ENCODE measurements at regions not wholly inside any gene's neighbourhood (a gene's known extent, or its start where the extent isn't known, plus 50 kb on each side); places are given as distances from the start of the nearest gene placed in this dataset.

- Mint-ChIP-seq H3K4me3 (ENCODE audit: unreplicated experiment) (no peak overlapping the region), H3K27ac (ENCODE audit: unreplicated experiment) (no peak overlapping the region), H3K9me3 (ENCODE audit: unreplicated experiment) (no peaks in the 10 kb centered on the region), H3K36me3 (ENCODE audit: low read depth, unreplicated experiment) (no peaks in the 10 kb centered on the region), H3K4me1 (ENCODE audit: low read depth, unreplicated experiment) (no peaks in the 10 kb centered on the region), H3K27me3 (ENCODE audit: low read depth, unreplicated experiment) (peaks cover 41% of the 10 kb centered on the region)
- Histone ChIP-seq H2AFZ (ENCODE audit: low read depth, low read length) (no peak overlapping the region), H3K36me3 (ENCODE audit: insufficient read depth, low read length) (no peaks in the 10 kb centered on the region), H3K9ac (ENCODE audit: low read length) (no peak overlapping the region), H3K79me2 (ENCODE audit: insufficient read depth, low read length) (no peaks in the 10 kb centered on the region), H3K4me1 (ENCODE audit: insufficient read depth, low read length) (no peaks in the 10 kb centered on the region), H4K20me1 (ENCODE audit: insufficient read depth, low read length) (no peaks in the 10 kb centered on the region), H3K27ac (ENCODE audit: low read depth, low read length) (no peak overlapping the region), H3K27me3 (ENCODE audit: insufficient read depth, low read length) (no peaks in the 10 kb centered on the region), H3K4me3 (ENCODE audit: insufficient read depth, low read depth, low read length) (no peak overlapping the region), H3K9me3 (ENCODE audit: insufficient read depth, low read depth, low read length) (no peaks in the 10 kb centered on the region), H3K4me2 (ENCODE audit: low read length) (no peak overlapping the region)
- DNase-seq (ENCODE audit: low read depth), result no peak
- TF ChIP-seq, protein P1, sequence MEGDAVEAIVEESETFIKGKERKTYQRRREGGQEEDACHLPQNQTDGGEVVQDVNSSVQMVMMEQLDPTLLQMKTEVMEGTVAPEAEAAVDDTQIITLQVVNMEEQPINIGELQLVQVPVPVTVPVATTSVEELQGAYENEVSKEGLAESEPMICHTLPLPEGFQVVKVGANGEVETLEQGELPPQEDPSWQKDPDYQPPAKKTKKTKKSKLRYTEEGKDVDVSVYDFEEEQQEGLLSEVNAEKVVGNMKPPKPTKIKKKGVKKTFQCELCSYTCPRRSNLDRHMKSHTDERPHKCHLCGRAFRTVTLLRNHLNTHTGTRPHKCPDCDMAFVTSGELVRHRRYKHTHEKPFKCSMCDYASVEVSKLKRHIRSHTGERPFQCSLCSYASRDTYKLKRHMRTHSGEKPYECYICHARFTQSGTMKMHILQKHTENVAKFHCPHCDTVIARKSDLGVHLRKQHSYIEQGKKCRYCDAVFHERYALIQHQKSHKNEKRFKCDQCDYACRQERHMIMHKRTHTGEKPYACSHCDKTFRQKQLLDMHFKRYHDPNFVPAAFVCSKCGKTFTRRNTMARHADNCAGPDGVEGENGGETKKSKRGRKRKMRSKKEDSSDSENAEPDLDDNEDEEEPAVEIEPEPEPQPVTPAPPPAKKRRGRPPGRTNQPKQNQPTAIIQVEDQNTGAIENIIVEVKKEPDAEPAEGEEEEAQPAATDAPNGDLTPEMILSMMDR (IDR thresholded peaks at IDR 0.05; ENCODE audit: insufficient read depth, low read depth, low read length), result no peak
- FAIRE-seq, result no peak
These were observed 522.9 kb downstream of the CDH26 start for GRCh38 chr20:60480950-60481742.

DNA sequence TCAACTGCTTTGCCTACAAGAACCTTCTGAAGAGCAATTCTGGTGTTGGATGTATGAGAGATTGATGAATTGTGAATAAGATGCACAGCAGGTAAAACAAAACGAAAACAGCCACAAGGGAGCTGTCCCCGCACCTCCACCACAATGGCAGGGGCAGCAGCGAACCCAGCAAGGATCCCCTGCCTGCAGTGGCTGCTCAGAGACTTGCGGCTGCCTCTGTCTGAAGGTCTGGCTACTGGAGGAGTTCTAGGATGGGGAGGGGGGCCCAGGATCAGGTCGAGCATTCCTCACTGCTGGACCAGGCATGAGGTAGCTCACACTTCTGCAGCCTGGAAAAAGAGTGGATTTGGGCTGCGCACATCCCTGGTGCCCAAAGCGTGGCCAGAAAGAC, 523.5 kb downstream of the CDH26 start:
- TF ChIP-seq, protein P1 (IDR thresholded peaks at IDR 0.05; ENCODE audit: insufficient read depth, low read depth, low read length), result no peak
- TF ChIP-seq EZH2 (IDR thresholded peaks at IDR 0.05; ENCODE audit: insufficient read depth, low read length), result no peak
- no peaks in the 10 kb centered on the region for H4K20me1 ChIP-seq (ENCODE audit: insufficient read depth, low read length)
- no peaks in the 10 kb centered on the region for H3K4me1 ChIP-seq (ENCODE audit: insufficient read depth, low read length)
- H3K27me3 Mint-ChIP-seq (ENCODE audit: low read depth, unreplicated experiment), result peaks cover 41% of the 10 kb centered on the region
- no peaks in the 10 kb centered on the region for H3K36me3 ChIP-seq (ENCODE audit: insufficient read depth, low read length)
- DNase-seq (ENCODE audit: low read depth) (no peak), FAIRE-seq (no peak)
- no peaks in the 10 kb centered on the region for H3K9me3 Mint-ChIP-seq (ENCODE audit: unreplicated experiment)
- no peaks in the 10 kb centered on the region for H3K9me3 ChIP-seq (ENCODE audit: insufficient read depth, low read depth, low read length)
- no peak overlapping the region for H3K27ac ChIP-seq (ENCODE audit: low read depth, low read length)
- no peak overlapping the region for H2AFZ ChIP-seq (ENCODE audit: low read depth, low read length)
- no peaks in the 10 kb centered on the region for H3K36me3 Mint-ChIP-seq (ENCODE audit: low read depth, unreplicated experiment)
- no peaks in the 10 kb centered on the region for H3K27me3 ChIP-seq (ENCODE audit: insufficient read depth, low read length)
- no peak overlapping the region for H3K4me3 Mint-ChIP-seq (ENCODE audit: unreplicated experiment)
- no peak overlapping the region for H3K9ac ChIP-seq (ENCODE audit: low read length)
- no peak overlapping the region for H3K27ac Mint-ChIP-seq (ENCODE audit: unreplicated experiment)
- H3K79me2 ChIP-seq (ENCODE audit: insufficient read depth, low read length), result no peaks in the 10 kb centered on the region
- H3K4me2 ChIP-seq (ENCODE audit: low read length), result no peak overlapping the region
- no peaks in the 10 kb centered on the region for H3K4me1 Mint-ChIP-seq (ENCODE audit: low read depth, unreplicated experiment)
- H3K4me3 ChIP-seq (ENCODE audit: insufficient read depth, low read depth, low read length), result no peak overlapping the region

Data from astrocyte (in vitro differentiated cells and primary cell).